Memory B cell (primary cell): ENCODE measurements at regions not wholly inside any gene's neighbourhood (a gene's known extent, or its start where the extent isn't known, plus 50 kb on each side); places are given as distances from the start of the nearest gene placed in this dataset.
"Not testable (repeated sequence)": the region's sequence is repeated elsewhere in the genome, so short reads cannot be mapped to it uniquely, and the experiment has no call there.

Experiments used
- ATAC-seq: fragments of 150-1000 bp; cut with Tn5 transposase; 2 replicates; pipeline ENCODE4 v1.10.0; 2021; ENCODE audit warnings: low read depth, mild to moderate bottlenecking, moderate library complexity
- DNase-seq, 2 donors: peaks; one replicate each; pipeline ENCODE4 v3.0.0; 2022; ENCODE audit warnings: low spot score in 2 of 2
- H3K27ac Mint-ChIP-seq: one replicate; pipeline ENCODE4 v1.8.0; 2022; ENCODE audit warnings: mild to moderate bottlenecking, moderate library complexity, mixed read lengths
- H3K27me3 Mint-ChIP-seq: one replicate; pipeline ENCODE4 v1.8.0; 2022; ENCODE audit warnings: mixed read lengths
- H3K36me3 Mint-ChIP-seq: one replicate; pipeline ENCODE4 v1.8.0; 2022; ENCODE audit warnings: mild to moderate bottlenecking, mixed read lengths
- H3K4me1 Mint-ChIP-seq: one replicate; pipeline ENCODE4 v1.8.0; 2022; ENCODE audit warnings: mixed read lengths
- H3K4me3 Mint-ChIP-seq: one replicate; pipeline ENCODE4 v1.8.0; 2022; ENCODE audit warnings: mild to moderate bottlenecking, moderate library complexity, mixed read lengths
- H3K9me3 Mint-ChIP-seq: one replicate; pipeline ENCODE4 v1.8.0; 2022; ENCODE audit warnings: mixed read lengths

DNA sequence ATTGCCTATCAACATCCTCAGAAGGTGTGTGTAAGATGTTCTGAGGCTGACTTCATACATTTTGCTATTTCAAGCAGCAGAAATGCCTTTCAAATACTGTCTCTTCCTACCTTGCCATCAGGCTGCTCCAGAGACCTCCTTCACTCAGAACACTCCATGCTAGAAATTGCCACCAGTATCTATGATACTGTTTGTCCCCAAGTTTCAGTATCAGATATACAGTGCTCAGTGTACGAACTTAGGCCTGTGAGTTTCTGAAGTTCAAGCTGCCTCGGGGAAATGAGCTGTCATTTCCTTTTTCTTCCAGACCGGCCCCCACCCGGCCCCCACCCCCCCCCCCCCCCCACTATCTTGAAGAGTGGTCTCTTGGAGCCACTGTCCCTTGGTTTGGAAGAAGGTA is 373.4 kb upstream of the CHRM2 start:
- Mint-ChIP-seq H3K9me3 (peaks cover 6% of the 10 kb centered on the region), H3K36me3 (no peaks in the 10 kb centered on the region), H3K27ac (no peak overlapping the region), H3K4me1 (no peaks in the 10 kb centered on the region), H3K27me3 (no peaks in the 10 kb centered on the region), H3K4me3 (no peak overlapping the region)
- ATAC-seq (no peak), DNase-seq (no peak)

DNA sequence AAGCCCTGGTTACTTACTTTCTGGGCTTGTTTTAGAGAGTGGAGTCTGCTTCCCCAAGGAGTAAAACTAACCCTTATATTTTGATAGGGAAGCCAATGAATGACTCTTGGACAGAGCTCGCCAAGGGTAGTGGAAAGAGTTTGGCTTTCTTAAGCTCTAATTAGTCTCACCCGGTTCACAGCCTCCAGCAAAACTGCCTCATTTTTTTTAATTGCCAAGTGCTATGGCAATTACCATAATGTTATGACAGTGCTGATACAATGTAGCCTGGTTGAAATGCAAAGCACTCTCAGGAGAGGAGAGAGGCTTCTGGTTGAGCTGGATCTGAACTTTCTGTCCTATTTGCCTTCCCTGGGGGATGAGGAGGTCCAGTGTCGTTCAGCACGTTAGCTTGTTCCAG is 376.1 kb upstream of the CHRM2 start:
- no peak for ATAC-seq
- Mint-ChIP-seq H3K9me3 (peaks cover 3% of the 10 kb centered on the region), H3K4me1 (no peaks in the 10 kb centered on the region), H3K27me3 (no peaks in the 10 kb centered on the region), H3K4me3 (no peak overlapping the region), H3K27ac (no peak overlapping the region), H3K36me3 (no peaks in the 10 kb centered on the region)
- DNase-seq = no peak

DNA sequence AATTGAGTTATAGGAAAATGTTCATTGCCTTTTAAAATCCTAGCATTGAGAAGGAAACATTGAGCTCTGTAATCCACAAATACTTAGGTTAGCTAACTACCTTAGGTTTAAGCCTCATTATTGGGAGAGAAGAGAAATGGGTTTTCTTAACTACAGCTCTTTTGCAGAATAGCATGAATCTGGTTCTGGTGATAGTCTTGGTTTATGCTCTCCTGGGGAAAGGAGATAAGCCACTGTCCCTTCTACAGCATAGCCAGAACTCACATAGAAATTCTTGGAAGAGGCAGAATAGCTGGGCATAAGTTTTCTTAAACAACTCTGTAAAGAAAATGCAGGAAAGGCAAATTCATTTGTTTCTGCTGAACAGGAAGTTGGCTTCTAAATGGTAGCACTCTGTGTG is 378.6 kb upstream of the CHRM2 start:
- Mint-ChIP-seq H3K27me3 (no peaks in the 10 kb centered on the region), H3K4me1 (no peaks in the 10 kb centered on the region), H3K36me3 (no peaks in the 10 kb centered on the region), H3K27ac (no peak overlapping the region), H3K4me3 (no peak overlapping the region), H3K9me3 (peaks cover 3% of the 10 kb centered on the region)
- no peak for ATAC-seq
- no peak for DNase-seq

DNA sequence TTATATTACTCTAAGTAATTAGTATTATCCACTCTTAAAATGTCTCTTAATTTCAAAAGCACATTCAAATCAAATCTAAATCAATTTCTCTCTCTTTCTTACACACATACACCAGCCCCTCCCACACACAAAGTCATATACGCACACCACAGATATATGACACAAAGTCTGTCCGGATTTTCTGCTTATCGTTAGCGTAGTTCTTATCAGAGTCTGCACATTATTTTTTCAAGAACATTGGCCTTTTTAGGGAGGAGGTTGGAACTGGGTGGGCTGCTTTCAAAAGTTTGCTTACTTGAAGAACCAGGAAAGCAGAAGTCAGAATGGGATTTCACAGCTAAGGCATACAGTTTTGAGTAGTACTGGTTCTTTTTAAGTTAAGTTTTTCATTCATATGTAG is 387.6 kb upstream of the CHRM2 start:
- ATAC-seq = no peak
- no peak for DNase-seq
- peaks cover 5% of the 10 kb centered on the region for H3K9me3 Mint-ChIP-seq
- H3K36me3 Mint-ChIP-seq = no peaks in the 10 kb centered on the region
- H3K27ac Mint-ChIP-seq = no peak overlapping the region
- H3K4me1 Mint-ChIP-seq = no peaks in the 10 kb centered on the region
- H3K27me3 Mint-ChIP-seq = no peaks in the 10 kb centered on the region
- H3K4me3 Mint-ChIP-seq = no peak overlapping the region

DNA sequence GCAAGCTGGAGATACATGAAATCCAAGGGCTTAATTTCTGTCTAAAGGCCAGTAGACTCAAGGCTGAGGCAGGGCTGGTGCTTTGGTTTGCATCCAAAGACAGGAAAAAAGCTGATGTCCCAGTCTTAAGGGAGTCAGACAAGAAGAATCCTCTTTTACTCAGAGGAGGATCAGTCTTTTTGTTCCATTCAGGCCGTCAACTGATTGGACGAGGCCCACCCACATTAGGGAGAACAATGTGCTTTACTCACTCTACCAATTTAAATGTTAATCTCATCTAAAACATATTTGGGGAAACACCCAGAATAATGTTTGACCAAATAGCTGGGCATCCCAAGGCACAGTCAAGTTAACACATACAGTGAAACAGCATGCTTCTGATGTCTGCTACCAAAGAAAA is 388.5 kb upstream of the CHRM2 start:
- H3K27ac Mint-ChIP-seq = no peak overlapping the region
- H3K27me3 Mint-ChIP-seq = no peaks in the 10 kb centered on the region
- no peak overlapping the region for H3K4me3 Mint-ChIP-seq
- H3K4me1 Mint-ChIP-seq = no peaks in the 10 kb centered on the region
- H3K36me3 Mint-ChIP-seq = no peaks in the 10 kb centered on the region
- ATAC-seq (no peak), DNase-seq (no peak)
- peaks cover 8% of the 10 kb centered on the region for H3K9me3 Mint-ChIP-seq

DNA sequence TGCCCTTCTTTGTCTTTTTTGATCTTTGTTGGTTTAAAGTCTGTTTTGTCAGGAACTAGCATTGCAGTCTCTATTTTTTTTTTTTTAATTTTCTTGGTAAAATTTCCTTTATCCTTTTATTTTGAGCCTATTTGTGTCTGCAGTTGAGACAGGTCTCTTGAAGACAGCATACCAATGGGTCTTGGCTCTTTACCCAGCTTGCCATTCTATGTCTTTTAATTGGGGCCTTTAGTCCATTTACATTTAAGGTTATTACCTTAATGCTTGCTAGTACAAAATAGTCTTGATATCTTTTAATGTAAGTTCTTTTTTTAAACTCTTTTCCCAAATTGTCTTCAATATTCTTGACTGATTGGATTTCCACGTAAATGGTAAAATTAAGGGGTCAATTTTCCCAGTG is 398.3 kb upstream of the CHRM2 start:
- Mint-ChIP-seq H3K27ac (no peak overlapping the region), H3K9me3 (peaks cover 22% of the 10 kb centered on the region), H3K4me1 (no peaks in the 10 kb centered on the region), H3K4me3 (no peak overlapping the region), H3K36me3 (no peaks in the 10 kb centered on the region), H3K27me3 (no peaks in the 10 kb centered on the region)
- DNase-seq = no peak
- ATAC-seq = no peak

DNA sequence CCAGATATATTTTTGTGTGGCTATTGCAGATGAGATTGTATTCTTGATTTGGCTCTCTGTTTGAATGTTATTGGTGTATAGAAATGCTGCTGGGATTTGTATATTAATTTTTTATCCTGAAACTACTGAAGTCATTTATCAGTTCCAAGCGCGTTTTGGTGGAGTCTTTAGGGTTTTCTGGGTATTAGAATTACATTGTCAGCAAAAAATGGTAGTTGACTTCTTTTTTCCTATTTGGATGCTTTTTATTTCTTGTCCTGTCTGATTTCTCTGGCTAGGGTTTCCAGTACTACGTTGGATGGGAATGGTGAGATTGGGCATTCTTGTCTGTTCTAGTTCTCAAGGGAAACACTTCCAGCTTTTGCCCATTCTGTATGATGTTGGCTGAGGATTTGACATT is 415.5 kb upstream of the CHRM2 start:
- peaks cover 13% of the 10 kb centered on the region for H3K9me3 Mint-ChIP-seq
- ATAC-seq = no peak
- no peaks in the 10 kb centered on the region for H3K36me3 Mint-ChIP-seq
- no peaks in the 10 kb centered on the region for H3K4me1 Mint-ChIP-seq
- H3K27me3 Mint-ChIP-seq = no peaks in the 10 kb centered on the region
- no peak overlapping the region for H3K27ac Mint-ChIP-seq
- no peak for DNase-seq
- H3K4me3 Mint-ChIP-seq = no peak overlapping the region

DNA sequence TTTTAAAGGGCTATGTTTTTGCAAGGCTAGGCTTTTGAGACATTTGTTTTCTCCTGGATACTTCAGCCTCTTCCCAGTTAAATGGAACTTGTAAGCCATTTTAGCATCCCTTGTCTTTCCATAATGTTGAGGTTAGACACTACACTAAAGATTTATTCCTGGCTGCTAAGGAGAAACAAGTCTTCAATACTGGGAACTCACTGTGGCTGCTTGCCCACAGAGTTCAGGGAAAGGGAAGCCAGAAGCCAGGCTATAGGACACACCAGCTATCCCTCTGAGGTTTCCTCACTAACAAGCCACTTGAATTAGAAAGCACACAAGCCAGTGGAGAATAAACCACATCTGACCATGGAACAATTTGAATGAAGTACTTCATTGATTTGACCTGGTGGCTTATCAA is 421.7 kb upstream of the CHRM2 start:
- no peak overlapping the region for H3K27ac Mint-ChIP-seq
- DNase-seq (no peak), ATAC-seq (no peak)
- peaks cover 5% of the 10 kb centered on the region for H3K9me3 Mint-ChIP-seq
- H3K4me1 Mint-ChIP-seq = no peaks in the 10 kb centered on the region
- no peaks in the 10 kb centered on the region for H3K27me3 Mint-ChIP-seq
- no peaks in the 10 kb centered on the region for H3K36me3 Mint-ChIP-seq
- no peak overlapping the region for H3K4me3 Mint-ChIP-seq

DNA sequence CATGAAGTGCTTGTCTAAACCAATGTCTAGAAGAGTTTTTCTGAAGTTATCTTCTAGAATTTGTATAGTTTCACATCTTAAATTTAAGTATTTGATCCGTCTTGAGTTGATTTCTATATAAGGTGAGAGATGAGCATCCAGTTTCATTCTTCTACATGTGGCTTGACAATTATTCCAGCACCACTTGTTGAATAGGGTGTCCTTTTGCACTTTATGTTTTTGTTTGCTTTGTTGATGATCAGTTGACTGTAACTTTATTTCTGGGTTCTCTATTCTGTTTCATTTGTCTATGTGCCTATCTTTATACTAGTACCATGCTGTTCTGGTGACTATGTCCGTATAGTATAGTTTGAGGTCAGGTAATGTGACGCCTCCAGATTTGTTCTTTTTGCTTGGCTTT is 426.6 kb upstream of the CHRM2 start:
- no peak overlapping the region for H3K4me3 Mint-ChIP-seq
- ATAC-seq (no peak), DNase-seq (no peak)
- H3K27me3 Mint-ChIP-seq = no peaks in the 10 kb centered on the region
- H3K27ac Mint-ChIP-seq = no peak overlapping the region
- H3K9me3 Mint-ChIP-seq = peaks cover 7% of the 10 kb centered on the region
- H3K36me3 Mint-ChIP-seq = no peaks in the 10 kb centered on the region
- H3K4me1 Mint-ChIP-seq = no peaks in the 10 kb centered on the region

DNA sequence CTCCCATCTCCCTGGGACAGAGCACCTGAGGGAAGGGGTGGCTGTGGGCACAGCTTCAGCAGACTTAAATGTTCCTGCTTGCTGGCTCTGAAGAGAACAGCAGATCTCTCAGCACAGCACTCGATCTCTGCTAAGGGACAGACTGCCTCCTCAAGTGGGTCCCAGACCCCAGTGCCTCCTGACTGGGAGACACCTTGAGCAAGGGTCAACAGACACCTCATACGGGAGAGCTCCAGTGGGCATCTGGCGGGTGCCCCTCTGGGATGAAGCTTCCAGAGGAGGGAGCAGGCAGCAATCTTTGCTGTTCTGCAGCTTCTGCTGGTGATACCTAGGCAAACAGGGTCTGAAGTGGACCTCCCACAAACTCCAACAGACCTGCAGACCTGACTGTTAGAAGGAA is 436.7 kb upstream of the CHRM2 start:
- not testable (repeated sequence) for H3K27me3 Mint-ChIP-seq, DNase-seq, H3K9me3 Mint-ChIP-seq, H3K27ac Mint-ChIP-seq, H3K36me3 Mint-ChIP-seq, ATAC-seq, H3K4me3 Mint-ChIP-seq, H3K4me1 Mint-ChIP-seq

DNA sequence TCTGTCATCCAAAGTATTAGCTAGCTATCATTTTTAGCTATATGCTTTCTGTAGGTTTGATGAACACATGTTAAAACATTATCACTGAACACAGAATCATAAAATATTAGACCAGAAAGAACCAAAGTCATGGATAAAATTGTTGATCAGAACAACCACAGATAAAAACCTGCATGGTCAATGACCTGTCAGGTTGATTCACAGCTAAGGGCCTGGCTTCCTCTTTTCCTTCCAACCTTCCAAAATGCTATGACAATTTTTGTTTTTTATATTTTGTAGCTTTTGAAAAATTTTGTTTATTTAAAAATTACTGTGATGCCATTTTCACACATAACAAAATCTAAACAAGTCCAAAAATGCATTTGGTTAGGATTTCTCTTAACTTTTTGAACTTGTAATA is 444.4 kb upstream of the CHRM2 start:
- no peak for ATAC-seq

DNA sequence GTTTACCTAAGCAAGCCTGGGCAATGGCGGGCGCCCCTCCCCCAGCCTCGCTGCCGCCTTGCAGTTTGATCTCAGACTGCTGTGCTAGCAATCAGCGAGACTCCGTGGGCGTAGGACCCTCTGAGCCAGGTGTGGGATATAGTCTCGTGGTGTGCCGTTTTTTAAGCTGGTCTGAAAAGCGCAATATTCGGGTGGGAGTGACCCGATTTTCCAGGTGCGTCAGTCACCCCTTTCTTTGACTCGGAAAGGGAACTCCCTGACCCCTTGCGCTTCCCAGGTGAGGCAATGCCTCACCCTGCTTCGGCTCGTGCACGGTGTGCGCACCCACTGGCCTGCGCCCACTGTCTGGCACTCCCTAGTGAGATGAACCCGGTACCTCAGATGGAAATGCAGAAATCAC is 442.6 kb upstream of the MTPN start:
- H3K27ac Mint-ChIP-seq, H3K9me3 Mint-ChIP-seq: not testable (repeated sequence)

More for the DNA sequence above, 444.4 kb upstream of the CHRM2 start:
- DNase-seq = no peak
- Mint-ChIP-seq H3K4me3 (no peak overlapping the region), H3K27ac (no peak overlapping the region), H3K36me3 (no peaks in the 10 kb centered on the region), H3K27me3 (no peaks in the 10 kb centered on the region), H3K9me3 (peaks cover 1% of the 10 kb centered on the region), H3K4me1 (no peaks in the 10 kb centered on the region)

DNA sequence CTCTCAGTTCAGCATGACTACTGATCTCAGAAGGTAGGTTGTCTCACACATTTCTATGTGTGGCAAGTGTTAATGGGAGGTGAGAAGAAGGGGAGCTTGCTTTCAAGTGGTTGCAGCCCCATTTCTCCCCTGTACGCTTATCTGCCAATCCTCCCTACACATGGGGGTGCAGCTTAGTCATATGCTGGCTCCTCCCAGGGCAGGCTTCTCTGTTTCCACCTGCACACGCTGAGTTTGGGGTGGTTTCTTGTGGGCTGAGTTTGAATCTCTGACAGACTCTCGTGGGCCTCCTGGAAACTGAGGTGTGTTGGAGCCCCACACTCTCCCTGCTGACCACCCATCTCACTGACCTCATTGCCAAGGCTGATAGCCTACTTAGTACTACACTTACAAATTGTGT is 435.8 kb upstream of the MTPN start:
- Mint-ChIP-seq H3K9me3 (no peaks in the 10 kb centered on the region), H3K4me1 (no peaks in the 10 kb centered on the region), H3K36me3 (no peaks in the 10 kb centered on the region), H3K27me3 (no peaks in the 10 kb centered on the region), H3K27ac (no peak overlapping the region), H3K4me3 (no peak overlapping the region)
- ATAC-seq (no peak), DNase-seq (no peak)

More for the DNA sequence above, 442.6 kb upstream of the MTPN start:
- H3K27me3 Mint-ChIP-seq, DNase-seq, ATAC-seq, H3K36me3 Mint-ChIP-seq, H3K4me1 Mint-ChIP-seq, H3K4me3 Mint-ChIP-seq: not testable (repeated sequence)

DNA sequence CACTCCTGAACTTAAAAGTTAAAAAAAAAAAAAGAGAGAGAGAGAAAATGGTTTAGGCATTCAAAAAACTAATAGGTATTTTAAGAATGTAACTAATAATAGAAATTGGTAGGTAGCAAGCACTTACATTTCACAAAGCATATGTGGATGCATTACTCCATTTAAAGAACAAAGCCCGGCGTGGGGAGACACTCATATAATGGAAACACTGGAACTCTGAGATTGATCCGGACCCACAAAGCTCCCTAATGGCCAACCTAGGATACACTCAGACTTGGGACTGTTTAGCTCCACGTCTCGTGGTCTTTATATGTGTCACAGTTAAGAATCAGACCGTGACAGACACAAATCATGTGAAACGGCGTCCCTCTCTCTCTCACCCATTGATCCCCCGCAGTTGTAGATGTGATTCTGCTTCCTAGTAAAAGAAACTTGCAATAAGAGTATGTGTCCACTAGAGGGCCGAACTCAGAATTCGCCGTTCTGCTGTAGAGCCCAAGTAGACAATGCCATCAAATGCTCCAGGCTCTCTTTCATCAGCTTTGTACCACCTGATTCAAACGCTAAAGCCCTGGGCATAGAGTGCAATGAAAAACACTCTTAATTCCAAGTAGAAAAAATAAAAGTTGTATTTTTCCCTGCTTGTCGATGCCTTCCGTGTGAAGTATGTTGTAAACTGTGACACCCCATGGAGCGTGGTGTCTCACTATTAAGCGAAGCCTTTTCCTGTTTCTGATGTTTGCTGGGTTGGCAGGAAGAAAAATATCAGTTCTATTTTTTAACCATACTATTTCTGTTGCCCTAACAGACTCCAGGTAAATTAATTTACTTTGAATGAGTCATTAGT is 429.0 kb upstream of the MTPN start:
- Mint-ChIP-seq H3K4me1 (peaks cover 3% of the 10 kb centered on the region), H3K27me3 (peaks cover 2% of the 10 kb centered on the region), H3K4me3 (no peak overlapping the region), H3K27ac (no peak overlapping the region), H3K36me3 (no peaks in the 10 kb centered on the region), H3K9me3 (no peaks in the 10 kb centered on the region)
- ATAC-seq (peak; percentile 72), DNase-seq (peak; percentile 10 to 12)

DNA sequence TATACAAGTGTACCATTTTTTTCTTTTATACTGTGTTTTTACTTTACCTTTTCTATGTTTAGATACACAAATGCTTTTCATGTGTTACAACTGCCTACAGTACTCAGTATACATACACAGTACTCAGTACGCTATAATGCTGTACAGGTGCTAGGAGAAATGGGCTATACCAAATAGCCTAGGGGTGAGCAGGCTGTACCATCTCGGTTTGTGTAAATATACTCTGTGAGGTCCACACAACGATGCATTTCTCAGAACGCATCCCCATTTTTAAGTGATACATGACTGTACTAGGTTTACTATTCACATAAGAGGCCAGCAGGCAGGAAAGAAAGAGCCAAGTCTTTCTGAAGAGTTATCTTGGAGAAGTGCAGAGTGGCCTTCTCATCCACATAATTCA is 426.4 kb upstream of the MTPN start:
- Mint-ChIP-seq H3K4me3 (no peak overlapping the region), H3K9me3 (no peaks in the 10 kb centered on the region), H3K36me3 (no peaks in the 10 kb centered on the region), H3K4me1 (peaks cover 3% of the 10 kb centered on the region), H3K27ac (no peak overlapping the region), H3K27me3 (peaks cover 2% of the 10 kb centered on the region)
- no peak for ATAC-seq
- DNase-seq = no peak
